HG03378 (cell line): ENCODE measurements at regions not wholly inside any gene's neighbourhood (a gene's known extent, or its start where the extent isn't known, plus 50 kb on each side); places are given as distances from the start of the nearest gene placed in this dataset.
A peak's percentile ranks its signal among the peaks of the same experiment; 100 is the strongest.

Experiments
- ATAC-seq: cut with Tn5 transposase; IDR thresholded peaks from one replicate; pipeline ENCODE4 v1.9.1; 2021; ENCODE audit warnings: mild to moderate bottlenecking, moderate library complexity; ENCODE audit not compliant: unreplicated experiment

- ATAC-seq, result no peak
Measured at GRCh38 chr6:91611190-91611589, 1024.3 kb upstream of the MAP3K7 start.

GRCh38 chr6:91608428-91608827 is 1021.6 kb upstream of the MAP3K7 start:
- ATAC-seq, result no peak

- ATAC-seq, result no peak
Measured at GRCh38 chr6:91606148-91606901, 1019.5 kb upstream of the MAP3K7 start.

- no peak for ATAC-seq
Measured at GRCh38 chr6:91600561-91600960, 1013.7 kb upstream of the MAP3K7 start.

DNA sequence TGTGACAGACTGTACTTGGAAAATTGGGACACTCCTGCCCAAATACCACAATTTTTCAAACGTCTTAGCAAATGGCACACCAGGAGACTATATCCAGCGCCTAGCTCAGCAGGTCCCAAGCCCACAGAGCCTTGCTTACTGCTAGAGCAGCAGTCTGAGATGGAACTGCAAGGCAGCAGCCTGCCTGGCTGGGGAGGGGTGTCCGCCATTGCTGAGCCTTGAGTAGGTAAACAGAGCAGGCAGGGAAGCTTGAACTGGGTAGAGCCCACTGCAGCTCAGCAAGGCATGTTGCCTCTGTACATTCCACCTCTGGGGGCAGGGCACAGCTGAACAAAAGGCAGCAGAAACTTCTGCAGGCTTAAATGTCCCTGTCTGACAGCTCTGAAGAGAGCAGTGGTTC is 1003.3 kb upstream of the MAP3K7 start:
- no peak for ATAC-seq

GRCh38 chr6:91580635-91581034 is 993.8 kb upstream of the MAP3K7 start:
- no peak for ATAC-seq

DNA sequence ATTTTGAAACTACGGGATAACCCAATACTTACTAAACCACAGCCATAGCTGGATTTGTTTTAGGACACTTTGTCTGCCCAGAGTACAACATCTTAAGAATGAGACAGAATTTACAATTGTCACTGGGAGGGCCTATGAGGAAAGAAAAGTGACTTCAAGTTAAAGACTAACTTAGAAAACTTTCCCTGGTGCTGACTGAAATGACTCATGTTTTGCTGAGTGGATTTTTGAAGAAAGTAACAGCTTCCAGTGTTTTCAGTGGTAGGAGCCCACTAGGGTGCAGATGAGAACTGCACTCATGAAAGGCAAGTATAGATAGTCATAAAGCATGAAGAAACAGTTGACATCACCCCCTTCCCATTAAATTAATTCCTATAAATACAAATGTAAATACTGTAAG is 988.2 kb upstream of the MAP3K7 start:
- peak; percentile 94 for ATAC-seq

- ATAC-seq, result no peak
Measured at GRCh38 chr6:91573826-91574416, 987.0 kb upstream of the MAP3K7 start.

- no peak for ATAC-seq
Measured at GRCh38 chr6:91572878-91573277, 986.0 kb upstream of the MAP3K7 start.

DNA sequence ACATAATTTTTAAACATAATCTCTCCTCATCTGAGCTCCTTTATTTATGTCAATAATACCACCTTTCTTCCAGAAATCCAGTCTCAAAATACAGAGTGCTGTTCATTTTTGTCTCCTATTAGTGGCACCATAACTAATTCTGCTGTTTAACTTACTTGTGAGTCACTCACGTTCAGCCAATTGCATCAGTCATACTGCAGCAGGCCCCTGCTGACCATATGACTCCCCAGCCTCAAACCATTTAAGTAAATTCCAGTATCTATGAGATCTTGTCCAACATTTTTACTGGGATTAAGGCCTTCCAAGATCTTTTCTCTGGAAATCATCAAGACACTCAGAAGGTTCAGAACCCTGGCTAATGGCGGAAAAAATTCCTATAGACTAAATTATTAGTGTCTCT is 982.2 kb upstream of the MAP3K7 start:
- ATAC-seq, result no peak

GRCh38 chr6:91566467-91566866 is 979.6 kb upstream of the MAP3K7 start:
- no peak for ATAC-seq

- no peak for ATAC-seq
Measured at GRCh38 chr6:91565207-91565606, 978.3 kb upstream of the MAP3K7 start.

DNA sequence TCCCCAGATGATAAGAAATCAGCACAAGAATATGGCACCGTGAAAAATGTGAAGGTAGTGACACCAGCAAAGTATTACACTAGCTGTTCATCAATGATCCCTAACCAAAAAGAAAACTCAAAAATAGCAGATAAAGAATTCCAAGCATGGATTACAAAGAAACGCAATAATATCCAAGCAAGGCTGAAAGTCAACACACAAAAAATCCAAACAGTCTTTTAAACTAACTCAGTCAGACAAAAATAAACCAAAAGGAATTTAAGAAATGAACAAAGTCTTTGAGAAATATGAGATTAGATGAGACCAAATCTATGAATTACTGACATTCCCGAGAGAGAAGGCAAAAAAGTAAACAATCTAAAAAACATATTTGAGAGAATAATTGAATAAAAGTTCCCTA is 976.1 kb upstream of the MAP3K7 start:
- ATAC-seq, result no peak

DNA sequence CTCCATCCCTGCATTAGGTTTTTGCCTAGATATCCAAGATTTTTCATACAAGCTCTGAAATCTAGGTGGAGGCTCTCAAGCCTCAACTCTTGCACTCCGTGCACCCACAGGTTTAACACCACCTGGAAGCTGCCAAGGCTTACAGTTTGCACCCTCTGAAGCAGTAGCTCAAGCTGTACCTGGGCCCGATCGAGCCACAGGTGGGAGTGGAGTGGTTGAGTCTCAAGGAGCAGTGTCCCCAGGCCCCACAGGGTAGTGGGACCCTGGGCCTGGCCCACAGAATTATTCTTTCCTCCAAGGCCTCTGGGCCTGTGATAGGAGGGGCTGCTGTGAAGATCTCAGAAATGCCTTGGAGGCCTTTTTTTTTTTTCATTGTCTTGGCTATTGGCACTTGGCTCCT is 973.5 kb upstream of the MAP3K7 start:
- no peak for ATAC-seq

- no peak for ATAC-seq
Measured at GRCh38 chr6:91540902-91541301, 954.0 kb upstream of the MAP3K7 start.

GRCh38 chr6:91539456-91539855 is 952.6 kb upstream of the MAP3K7 start:
- no peak for ATAC-seq

DNA sequence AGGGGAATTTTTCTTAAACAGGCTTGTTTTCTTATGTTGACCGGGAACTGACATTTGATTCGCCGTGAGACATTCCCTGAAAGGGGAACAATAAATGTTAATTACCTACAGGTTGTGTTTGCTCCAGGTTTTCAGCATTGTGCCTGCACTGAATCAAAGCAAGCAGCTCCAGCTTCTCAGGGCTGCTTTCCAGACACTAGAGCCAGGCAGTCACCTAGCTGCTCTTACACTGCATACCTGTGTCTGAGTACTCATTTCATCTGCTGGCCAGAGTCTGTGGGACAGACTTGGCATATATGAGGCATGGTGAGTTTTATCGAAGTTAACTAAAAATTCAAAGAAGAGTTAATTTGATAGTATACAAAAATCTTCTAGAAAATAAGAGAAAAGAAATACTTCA is 951.8 kb upstream of the MAP3K7 start:
- ATAC-seq, result no peak

- no peak for ATAC-seq
Measured at GRCh38 chr6:91534614-91535013, 947.7 kb upstream of the MAP3K7 start.

- no peak for ATAC-seq
Measured at GRCh38 chr6:91523511-91523910, 936.6 kb upstream of the MAP3K7 start.

DNA sequence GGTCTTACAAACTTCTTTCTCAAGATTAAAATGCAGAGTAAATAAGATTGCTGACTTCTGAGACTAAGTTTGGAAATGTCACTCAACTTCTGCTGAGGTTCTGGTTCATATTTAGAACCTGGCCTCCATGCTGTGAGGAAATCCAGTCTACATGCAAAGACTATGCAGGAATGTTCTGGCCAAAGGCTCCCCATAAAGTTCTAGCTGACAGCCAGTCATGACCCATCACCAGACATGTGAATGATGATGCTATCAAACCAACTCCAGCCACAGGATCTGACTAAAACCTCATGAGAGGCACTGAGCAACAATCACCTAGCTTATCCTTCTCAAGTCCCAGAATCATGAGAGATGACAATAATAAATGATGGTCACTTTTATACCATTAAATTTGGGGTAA is 935.1 kb upstream of the MAP3K7 start:
- no peak for ATAC-seq

GRCh38 chr6:91509711-91510110 is 922.8 kb upstream of the MAP3K7 start:
- ATAC-seq, result no peak

GRCh38 chr6:91509039-91509438 is 922.2 kb upstream of the MAP3K7 start:
- ATAC-seq, result no peak

GRCh38 chr6:91506509-91506908 is 919.6 kb upstream of the MAP3K7 start:
- no peak for ATAC-seq
